ENCODE measurements at regions not wholly inside any gene's neighbourhood (a gene's known extent, or its start where the extent isn't known, plus 50 kb on each side); places are given as distances from the start of the nearest gene placed in this dataset.

DNA sequence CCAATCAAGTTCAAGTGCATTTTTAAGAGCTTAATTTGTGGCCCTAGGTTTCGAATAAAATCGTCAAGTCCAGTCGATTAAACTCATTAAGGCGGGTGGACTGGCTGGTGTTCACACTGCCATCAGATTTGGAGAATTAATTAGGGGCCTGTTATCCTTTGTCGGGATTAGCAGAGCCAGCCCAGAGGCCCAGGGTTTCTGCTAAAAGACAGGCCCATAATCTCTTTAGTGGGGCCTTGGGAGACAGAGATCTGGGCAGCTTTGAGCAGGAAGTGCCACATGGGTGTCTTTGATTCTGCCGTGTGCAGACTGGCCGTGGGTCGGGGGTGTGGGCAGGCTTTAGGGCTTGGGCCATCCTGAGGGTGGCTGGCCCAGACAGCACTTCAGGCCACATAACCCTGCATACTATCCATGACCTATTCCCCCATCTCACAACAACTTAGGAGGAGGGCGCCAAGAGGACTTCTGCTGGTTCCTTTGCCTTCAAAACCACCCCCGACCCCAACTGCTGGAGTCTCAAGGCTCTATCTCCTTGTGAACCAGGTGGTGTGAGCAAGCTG is 94.7 kb downstream of the PLXNA1 start:
- Histone ChIP-seq H3T11ph (ENCODE audit: low read length) (no peak overlapping the region), H3K9me3 (ENCODE audit: control insufficient read depth, low read depth, low read length) (no peaks in the 10 kb centered on the region), H2BK15ac (ENCODE audit: low read depth, low read length) (no peak overlapping the region), H4K91ac (ENCODE audit: insufficient read length, low read depth, low read length) (no peak overlapping the region), H3K18ac (ENCODE audit: insufficient read length, low read depth, low read length) (no peak overlapping the region), H2AFZ (ENCODE audit: low read length) (no peak overlapping the region), H2BK12ac (ENCODE audit: insufficient read length, low read depth, low read length) (no peak overlapping the region), H3K79me2 (ENCODE audit: insufficient read depth, low read length) (no peaks in the 10 kb centered on the region), H3K23ac (ENCODE audit: insufficient read length, low read depth, low read length) (no peak overlapping the region), H2AK5ac (ENCODE audit: insufficient read length, low read length) (no peak overlapping the region), H3K4ac (ENCODE audit: low read depth, low read length) (no peak overlapping the region), H3K56ac (ENCODE audit: insufficient read length, low read depth, low read length) (no peak overlapping the region), H3K4me2 (ENCODE audit: insufficient read depth, insufficient read length, low read length) (no peak overlapping the region), H2BK5ac (ENCODE audit: insufficient read length, low read length) (no peak overlapping the region), H3K27ac (ENCODE audit: insufficient read length, low read depth, low read length) (no peak overlapping the region), H3K14ac (ENCODE audit: insufficient read depth, low read length) (no peak overlapping the region), H3K23me2 (ENCODE audit: insufficient read length, low read depth, low read length, poor library complexity, severe bottlenecking) (no peaks in the 10 kb centered on the region), H2BK20ac (ENCODE audit: low read depth, low read length, poor library complexity, severe bottlenecking) (no peak overlapping the region), H4K8ac (replicated peaks; ENCODE audit: insufficient read length, low read depth, low read length) (no peak overlapping the region), H2BK120ac (ENCODE audit: low read depth, low read length, poor library complexity, severe bottlenecking) (no peak overlapping the region), H3K9ac (ENCODE audit: extremely low read depth, insufficient read length, low read length) (no peak overlapping the region), H4K20me1 (ENCODE audit: control insufficient read depth, insufficient read depth, insufficient read length) (no peaks in the 10 kb centered on the region), H3K4me1 (ENCODE audit: insufficient read depth, low read length) (no peaks in the 10 kb centered on the region), H3K27me3 (ENCODE audit: insufficient read depth, low read length) (no peaks in the 10 kb centered on the region), H4K5ac (ENCODE audit: insufficient read length, low read depth, low read length) (no peak overlapping the region), H3K79me1 (ENCODE audit: insufficient read depth, low read depth, low read length, poor library complexity, severe bottlenecking) (no peaks in the 10 kb centered on the region)
- Mint-ChIP-seq H3K27ac (no peak overlapping the region; a peak in 1 of 7 replicates), H3K4me3 (no peak overlapping the region), H3K36me3 (ENCODE audit: insufficient read depth in 1 of 3, low read depth in 3 of 3) (peaks cover 0 to 6% (median 0%) of the 10 kb centered on the region in 3 experiments; a peak in 1 of 7 replicates), H3K4me1 (no peaks in the 10 kb centered on the region; a peak in 1 of 4 replicates), H3K9me3 (peaks cover 0 to 3% of the 10 kb centered on the region in 2 experiments; a peak in 1 of 5 replicates), H3K27me3 (ENCODE audit: low read depth) (peaks cover 2% of the 10 kb centered on the region)
- WGBS (ENCODE audit: extremely low coverage, insufficient read length, low lambda C conversion rate): no CpG with 5 or more reads among the region's 10 CpGs
- no peak for DNase-seq
- TF ChIP-seq, protein P1, sequence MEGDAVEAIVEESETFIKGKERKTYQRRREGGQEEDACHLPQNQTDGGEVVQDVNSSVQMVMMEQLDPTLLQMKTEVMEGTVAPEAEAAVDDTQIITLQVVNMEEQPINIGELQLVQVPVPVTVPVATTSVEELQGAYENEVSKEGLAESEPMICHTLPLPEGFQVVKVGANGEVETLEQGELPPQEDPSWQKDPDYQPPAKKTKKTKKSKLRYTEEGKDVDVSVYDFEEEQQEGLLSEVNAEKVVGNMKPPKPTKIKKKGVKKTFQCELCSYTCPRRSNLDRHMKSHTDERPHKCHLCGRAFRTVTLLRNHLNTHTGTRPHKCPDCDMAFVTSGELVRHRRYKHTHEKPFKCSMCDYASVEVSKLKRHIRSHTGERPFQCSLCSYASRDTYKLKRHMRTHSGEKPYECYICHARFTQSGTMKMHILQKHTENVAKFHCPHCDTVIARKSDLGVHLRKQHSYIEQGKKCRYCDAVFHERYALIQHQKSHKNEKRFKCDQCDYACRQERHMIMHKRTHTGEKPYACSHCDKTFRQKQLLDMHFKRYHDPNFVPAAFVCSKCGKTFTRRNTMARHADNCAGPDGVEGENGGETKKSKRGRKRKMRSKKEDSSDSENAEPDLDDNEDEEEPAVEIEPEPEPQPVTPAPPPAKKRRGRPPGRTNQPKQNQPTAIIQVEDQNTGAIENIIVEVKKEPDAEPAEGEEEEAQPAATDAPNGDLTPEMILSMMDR (conservative IDR thresholded peaks at IDR 0.05): no peak

All from H9 (cell line).